Osteoblast (primary cell): ENCODE measurements at regions not wholly inside any gene's neighbourhood (a gene's known extent, or its start where the extent isn't known, plus 50 kb on each side); places are given as distances from the start of the nearest gene placed in this dataset.

Source experiments
- DNase-seq: peaks from one replicate; pipeline ENCODE4 v3.0.0; 2011; ENCODE audit warnings: low spot score, mixed read lengths; ENCODE audit not compliant: insufficient read length; ENCODE audit errors: missing footprints
- H2AFZ ChIP-seq: 2 replicates; pipeline ENCODE4 v1.6.0; 2011; ENCODE audit warnings: mild to moderate bottlenecking, low read length
- H3K27ac ChIP-seq: 2 replicates; pipeline ENCODE4 v1.5.1; 2011; ENCODE audit warnings: mild to moderate bottlenecking, low read depth, low read length, moderate library complexity
- H3K27me3 ChIP-seq: 2 replicates; pipeline ENCODE4 v1.6.0; 2012; ENCODE audit warnings: mild to moderate bottlenecking, control low read depth, inconsistent platforms, low read length, moderate library complexity; ENCODE audit not compliant: insufficient read depth
- H3K36me3 ChIP-seq: 2 replicates; pipeline ENCODE4 v1.5.1; 2011; ENCODE audit warnings: mild to moderate bottlenecking, low read length, control low read depth, moderate library complexity; ENCODE audit not compliant: insufficient read depth
- H3K4me1 ChIP-seq: 2 replicates; pipeline ENCODE4 v1.5.1; 2011; ENCODE audit warnings: mild to moderate bottlenecking, low read length, control low read depth, moderate library complexity; ENCODE audit not compliant: insufficient read depth
- H3K4me2 ChIP-seq: 2 replicates; pipeline ENCODE4 v1.6.0; 2011; ENCODE audit warnings: mild to moderate bottlenecking, low read length; ENCODE audit not compliant: insufficient read depth
- H3K4me3 ChIP-seq: fragments of 200-600 bp; sonication (generic); 3 replicates; pipeline ENCODE4 v1.5.1; 2012; ENCODE audit warnings: mild to moderate bottlenecking, low read length, inconsistent platforms; ENCODE audit not compliant: insufficient read depth
- H3K79me2 ChIP-seq: 2 replicates; pipeline ENCODE4 v1.6.0; 2012; ENCODE audit warnings: mild to moderate bottlenecking, low read length, control low read depth, inconsistent platforms; ENCODE audit not compliant: insufficient read depth
- H3K9me3 ChIP-seq: 2 replicates; pipeline ENCODE4 v1.5.1; 2011; ENCODE audit warnings: low read depth, low read length, control low read depth
- H4K20me1 ChIP-seq: 2 replicates; pipeline ENCODE4 v1.6.0; 2012; ENCODE audit warnings: mild to moderate bottlenecking, low read length, control low read depth; ENCODE audit not compliant: insufficient read depth
- CTCF ChIP-seq: IDR thresholded peaks from 2 replicates; pipeline ENCODE4 v1.5.1; 2011; ENCODE audit warnings: mild to moderate bottlenecking, low read depth, low read length, moderate library complexity; ENCODE audit errors: extremely low read depth

GRCh38 chr16:26447570-26447969 is 619.2 kb upstream of the C16orf82 start:
- no peaks in the 10 kb centered on the region for H3K9me3 ChIP-seq
- no peaks in the 10 kb centered on the region for H3K79me2 ChIP-seq
- no peaks in the 10 kb centered on the region for H3K4me1 ChIP-seq
- no peaks in the 10 kb centered on the region for H3K36me3 ChIP-seq
- no peak overlapping the region for H3K27ac ChIP-seq
- H3K27me3 ChIP-seq = no peaks in the 10 kb centered on the region
- no peak for DNase-seq
- no peak overlapping the region for H3K4me2 ChIP-seq
- no peak overlapping the region for H2AFZ ChIP-seq
- H3K4me3 ChIP-seq = no peak overlapping the region
- H4K20me1 ChIP-seq = no peaks in the 10 kb centered on the region
- no peak for TF ChIP-seq CTCF

- Histone ChIP-seq H3K27ac (no peak overlapping the region), H3K4me2 (no peak overlapping the region), H3K4me3 (no peak overlapping the region), H4K20me1 (no peaks in the 10 kb centered on the region), H3K4me1 (no peaks in the 10 kb centered on the region), H2AFZ (no peak overlapping the region), H3K36me3 (no peaks in the 10 kb centered on the region), H3K9me3 (no peaks in the 10 kb centered on the region), H3K27me3 (no peaks in the 10 kb centered on the region), H3K79me2 (no peaks in the 10 kb centered on the region)
- TF ChIP-seq CTCF = no peak
- no peak for DNase-seq
Measured at GRCh38 chr16:26453215-26453614, 613.5 kb upstream of the C16orf82 start.

- Histone ChIP-seq H3K36me3 (no peaks in the 10 kb centered on the region), H2AFZ (no peak overlapping the region), H3K4me3 (no peak overlapping the region), H4K20me1 (no peaks in the 10 kb centered on the region), H3K79me2 (no peaks in the 10 kb centered on the region), H3K27me3 (no peaks in the 10 kb centered on the region), H3K4me1 (no peaks in the 10 kb centered on the region), H3K4me2 (no peak overlapping the region), H3K9me3 (peaks cover 2% of the 10 kb centered on the region), H3K27ac (no peak overlapping the region)
- no peak for TF ChIP-seq CTCF
- DNase-seq = no peak
Measured at GRCh38 chr16:26454102-26454501, 612.6 kb upstream of the C16orf82 start.

GRCh38 chr16:26456074-26456473 is 610.7 kb upstream of the C16orf82 start:
- H3K4me1 ChIP-seq = no peaks in the 10 kb centered on the region
- H3K27me3 ChIP-seq = no peaks in the 10 kb centered on the region
- no peak overlapping the region for H2AFZ ChIP-seq
- H3K79me2 ChIP-seq = no peaks in the 10 kb centered on the region
- no peak overlapping the region for H3K27ac ChIP-seq
- no peaks in the 10 kb centered on the region for H3K36me3 ChIP-seq
- no peak overlapping the region for H3K4me3 ChIP-seq
- H3K9me3 ChIP-seq = peaks cover 2% of the 10 kb centered on the region
- H4K20me1 ChIP-seq = no peaks in the 10 kb centered on the region
- no peak for TF ChIP-seq CTCF
- DNase-seq = no peak
- no peak overlapping the region for H3K4me2 ChIP-seq
